ENCODE measurements at regions not wholly inside any gene's neighbourhood (a gene's known extent, or its start where the extent isn't known, plus 50 kb on each side); places are given as distances from the start of the nearest gene placed in this dataset.

- no peak for DNase-seq (ENCODE audit: low spot score in 2 of 2)
- no peak for TF ChIP-seq EP300 (IDR thresholded peaks at IDR 0.05)
- no peak for TF ChIP-seq POLR2AphosphoS5 (IDR thresholded peaks at IDR 0.05)
- 58% methylated on average over 8 of the region's 8 CpGs for WGBS
- Histone ChIP-seq H3K27ac (no peak overlapping the region), H3K9me3 (no peaks in the 10 kb centered on the region), H3K4me3 (no peak overlapping the region), H3K4me1 (peaks cover 11% of the 10 kb centered on the region), H3K36me3 (no peaks in the 10 kb centered on the region), H3K27me3 (no peaks in the 10 kb centered on the region)
Observed at GRCh38 chr14:98886982-98887381, 385.0 kb downstream of the BCL11B start.

GRCh38 chr14:98888281-98888680 is 383.7 kb downstream of the BCL11B start:
- Histone ChIP-seq H3K4me3 (no peak overlapping the region), H3K27ac (no peak overlapping the region), H3K9me3 (no peaks in the 10 kb centered on the region), H3K36me3 (no peaks in the 10 kb centered on the region), H3K27me3 (no peaks in the 10 kb centered on the region), H3K4me1 (peaks cover 11% of the 10 kb centered on the region)
- TF ChIP-seq POLR2AphosphoS5 (IDR thresholded peaks at IDR 0.05) (no peak), EP300 (IDR thresholded peaks at IDR 0.05) (no peak), CTCF (IDR thresholded peaks at IDR 0.05) (no peak), POLR2A (IDR thresholded peaks at IDR 0.05) (no peak)
- peak in 1 of 2 donors; percentile 50 for DNase-seq (ENCODE audit: low spot score in 2 of 2)
- 100% methylated on average over 3 of the region's 3 CpGs for WGBS

GRCh38 chr14:98888927-98889835 is 382.8 kb downstream of the BCL11B start:
- Histone ChIP-seq H3K9me3 (no peaks in the 10 kb centered on the region), H3K4me1 (peaks cover 11% of the 10 kb centered on the region), H3K4me3 (no peak overlapping the region), H3K36me3 (no peaks in the 10 kb centered on the region), H3K27me3 (no peaks in the 10 kb centered on the region), H3K27ac (no peak overlapping the region)
- WGBS, result 91% methylated on average over 11 of the region's 11 CpGs
- DNase-seq (ENCODE audit: low spot score in 2 of 2), result peak in 1 of 2 donors; percentile 69
- TF ChIP-seq POLR2AphosphoS5 (IDR thresholded peaks at IDR 0.05) (no peak), EP300 (IDR thresholded peaks at IDR 0.05) (no peak), CTCF (IDR thresholded peaks at IDR 0.05) (no peak), POLR2A (IDR thresholded peaks at IDR 0.05) (no peak)

- Histone ChIP-seq H3K27me3 (no peaks in the 10 kb centered on the region), H3K36me3 (no peaks in the 10 kb centered on the region), H3K9me3 (no peaks in the 10 kb centered on the region), H3K4me1 (peaks cover 11% of the 10 kb centered on the region), H3K27ac (no peak overlapping the region), H3K4me3 (no peak overlapping the region)
- TF ChIP-seq EP300 (IDR thresholded peaks at IDR 0.05) (no peak), POLR2AphosphoS5 (IDR thresholded peaks at IDR 0.05) (no peak), POLR2A (IDR thresholded peaks at IDR 0.05) (no peak), CTCF (IDR thresholded peaks at IDR 0.05) (no peak)
- 86% methylated on average over 1 of the region's 8 CpGs for WGBS
- DNase-seq (ENCODE audit: low spot score in 2 of 2), result peak in 1 of 2 donors; percentile 53
Observed at GRCh38 chr14:98889836-98890185, 382.2 kb downstream of the BCL11B start.

DNA sequence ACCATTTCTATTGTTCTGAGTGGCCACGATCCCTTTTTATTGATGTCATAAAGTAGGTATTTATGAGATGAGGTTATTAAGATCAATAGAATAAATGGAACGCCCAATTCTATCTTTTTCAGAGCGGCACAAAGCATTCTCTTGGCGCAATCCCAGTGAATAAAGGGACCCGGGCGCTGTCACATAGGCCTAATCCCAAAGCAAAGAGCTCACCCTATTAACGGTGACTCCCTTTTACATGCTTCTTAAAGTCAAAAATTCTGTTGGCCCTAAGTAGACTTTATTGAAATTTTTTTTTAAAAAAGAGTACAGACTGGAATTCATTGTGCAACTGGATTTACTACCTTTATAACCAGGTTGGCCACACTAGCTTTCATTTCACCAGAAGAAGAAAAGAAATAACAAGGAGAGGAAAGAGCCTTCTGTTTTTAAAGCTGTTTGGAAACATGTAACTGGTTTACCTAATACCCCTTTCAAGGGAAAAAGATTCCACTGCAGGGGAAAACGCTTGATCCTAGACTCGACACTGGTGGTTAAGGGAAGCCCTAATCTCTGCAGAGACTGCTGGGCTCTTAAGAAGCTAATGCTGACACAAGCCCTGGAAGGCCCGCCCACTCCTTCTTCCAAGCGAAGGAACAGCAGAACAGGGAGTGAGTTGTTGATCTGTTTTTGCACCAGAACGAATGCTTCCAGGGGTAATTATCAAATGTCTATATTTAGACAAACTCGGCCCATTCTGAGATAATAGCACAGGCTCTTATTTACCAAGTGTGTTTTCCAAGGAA is 381.2 kb downstream of the BCL11B start:
- DNase-seq (ENCODE audit: low spot score in 2 of 2), result peak in 1 of 2 donors; percentile 31
- WGBS, result 58% methylated on average over 13 of the region's 13 CpGs
- TF ChIP-seq EP300 (IDR thresholded peaks at IDR 0.05), result no peak
- TF ChIP-seq POLR2AphosphoS5 (IDR thresholded peaks at IDR 0.05), result no peak
- TF ChIP-seq POLR2A (IDR thresholded peaks at IDR 0.05), result no peak
- TF ChIP-seq CTCF (IDR thresholded peaks at IDR 0.05), result no peak

More for the DNA sequence above, 381.2 kb downstream of the BCL11B start:
- Histone ChIP-seq H3K27ac (no peak overlapping the region), H3K36me3 (no peaks in the 10 kb centered on the region), H3K9me3 (no peaks in the 10 kb centered on the region), H3K4me1 (peaks cover 11% of the 10 kb centered on the region), H3K27me3 (no peaks in the 10 kb centered on the region), H3K4me3 (no peak overlapping the region)

All from suprapubic skin (tissue), 4 donors.